Activated T-cell treated with anti-CD3 and anti-CD28 coated beads, Interleukin-2, amount 50 U/mL, for 48 hours (primary cell): ENCODE measurements at regions not wholly inside any gene's neighbourhood (a gene's known extent, or its start where the extent isn't known, plus 50 kb on each side); places are given as distances from the start of the nearest gene placed in this dataset.

Experiments
- DNase-seq, 2 experiments: peaks; one replicate each; pipeline ENCODE4 v3.0.0-alpha.2; 2020

- no peak for DNase-seq
Measured at GRCh38 chr13:85663856-85664255, 135.4 kb downstream of the SLITRK6 start.

- DNase-seq = no peak
Measured at GRCh38 chr13:85662186-85662585, 137.0 kb downstream of the SLITRK6 start.

DNA sequence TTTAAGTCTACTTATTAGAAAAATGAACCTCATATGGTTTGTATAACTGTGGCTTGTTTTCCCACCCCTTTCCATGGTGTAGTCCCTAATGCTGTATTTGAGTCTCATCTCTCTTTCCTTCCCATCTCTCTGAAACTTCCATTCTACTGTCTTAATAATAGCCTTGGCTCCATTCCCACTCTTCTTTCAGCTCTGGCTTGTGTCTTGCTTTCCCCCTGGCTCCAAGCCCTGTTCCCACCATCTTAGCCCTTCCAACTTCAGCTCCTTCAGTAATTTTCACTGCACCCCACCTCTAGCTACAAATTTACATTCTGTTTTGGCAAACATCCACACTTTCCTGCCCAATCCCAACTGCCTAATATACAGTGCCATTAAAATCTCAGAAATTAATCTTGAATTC, 137.5 kb downstream of the SLITRK6 start:
- DNase-seq = no peak

- DNase-seq = no peak
Measured at GRCh38 chr13:85659493-85659892, 139.7 kb downstream of the SLITRK6 start.

DNA sequence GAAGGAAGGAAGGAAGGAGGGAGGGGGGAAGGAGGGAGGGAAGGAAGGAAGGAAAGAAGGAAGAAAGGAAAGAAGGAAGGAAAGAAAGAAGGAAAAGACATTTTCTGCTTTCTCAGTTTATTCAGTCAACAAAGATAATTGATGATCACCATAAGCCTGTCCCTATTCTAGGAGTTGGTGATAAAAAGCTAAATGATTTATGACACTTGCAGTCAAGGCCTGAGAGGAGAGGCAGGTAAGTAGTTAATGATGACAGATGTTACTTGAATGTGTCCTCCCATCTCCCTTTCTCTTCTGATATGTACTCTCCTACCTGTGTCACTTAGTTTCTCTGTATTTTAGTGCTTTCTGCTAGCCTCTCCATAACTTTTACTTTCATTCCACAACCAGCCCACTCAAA, 141.3 kb downstream of the SLITRK6 start:
- no peak for DNase-seq

DNA sequence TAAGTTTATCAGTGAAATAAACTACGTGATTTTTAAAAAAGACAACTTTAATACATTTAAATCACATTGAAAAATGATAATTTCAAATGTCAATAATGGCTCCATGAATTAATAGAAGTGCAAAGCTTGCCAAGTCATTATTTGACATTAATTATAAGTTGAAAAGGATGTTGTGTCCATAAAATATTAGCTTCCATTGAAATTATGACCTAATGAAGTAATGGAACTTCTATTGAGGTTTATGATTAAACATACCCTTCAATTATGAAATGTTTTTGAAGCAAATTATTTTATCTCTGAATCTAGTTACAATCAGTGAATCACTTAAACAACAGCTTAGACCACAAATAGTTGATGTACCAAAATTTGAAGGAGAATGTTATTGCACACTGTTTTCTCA, 144.2 kb downstream of the SLITRK6 start:
- no peak for DNase-seq

- no peak for DNase-seq
Measured at GRCh38 chr13:85654227-85654626, 145.0 kb downstream of the SLITRK6 start.

- no peak for DNase-seq
Measured at GRCh38 chr13:85653681-85654080, 145.5 kb downstream of the SLITRK6 start.

DNA sequence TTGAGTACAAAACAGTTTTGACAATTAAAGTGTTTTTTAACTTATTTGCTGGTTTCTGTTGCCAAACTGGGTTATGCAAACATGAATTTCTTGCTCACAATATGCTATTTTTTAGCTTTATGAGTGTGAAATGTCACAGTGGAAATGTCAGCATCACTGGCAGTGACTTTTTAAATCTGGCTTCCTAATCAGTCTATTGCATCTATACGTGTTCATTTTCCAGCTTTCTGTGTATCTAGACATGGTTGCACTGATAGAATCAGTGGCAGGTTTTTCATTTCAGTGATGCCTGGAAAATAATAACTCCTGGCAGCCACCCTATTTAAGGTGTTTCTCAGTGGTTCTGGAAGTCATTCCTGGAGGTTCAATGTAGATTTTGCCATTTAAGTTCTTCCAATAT, 146.7 kb downstream of the SLITRK6 start:
- no peak for DNase-seq

DNA sequence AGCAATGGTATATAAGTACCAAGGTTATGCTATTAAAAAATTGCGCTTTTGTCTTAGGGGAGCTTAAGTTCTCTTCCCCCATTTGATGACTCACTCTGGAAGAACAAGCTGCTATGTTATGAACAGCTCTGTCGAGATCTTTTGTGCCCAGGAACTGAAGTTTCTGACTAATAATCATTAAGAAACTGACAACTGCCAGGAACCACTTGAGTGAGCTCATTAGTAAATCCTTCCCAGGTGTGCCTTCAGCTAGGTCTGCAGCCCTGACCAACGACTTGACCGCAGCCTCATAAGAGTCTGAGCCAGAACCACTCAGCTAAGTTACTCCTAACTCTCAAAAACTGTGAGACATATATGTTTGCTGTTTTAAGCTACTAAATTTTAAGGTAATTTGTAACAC, 147.8 kb downstream of the SLITRK6 start:
- DNase-seq = no peak

GRCh38 chr13:85650613-85651012, 148.6 kb downstream of the SLITRK6 start:
- no peak for DNase-seq

DNA sequence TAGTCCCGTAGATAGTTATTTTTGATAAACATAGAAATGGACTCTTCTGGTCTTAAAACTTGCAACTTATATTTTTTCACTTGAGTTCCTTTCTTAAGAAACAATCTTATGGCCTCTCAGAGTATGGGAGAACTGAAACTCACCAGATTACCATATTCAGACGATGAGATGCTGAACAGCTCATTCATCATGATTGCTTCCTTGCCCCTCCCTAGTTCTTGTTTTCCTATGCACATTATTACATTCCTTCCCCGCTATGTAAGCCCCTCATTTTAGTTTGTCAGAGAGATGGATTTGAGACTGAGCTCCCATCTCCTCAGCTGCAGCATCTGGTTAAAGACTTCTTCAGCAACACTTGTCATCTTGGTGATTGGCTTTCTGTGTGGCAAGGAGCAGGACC, 158.5 kb downstream of the SLITRK6 start:
- no peak for DNase-seq

GRCh38 chr13:85638815-85639393, 160.3 kb downstream of the SLITRK6 start:
- no peak for DNase-seq

DNA sequence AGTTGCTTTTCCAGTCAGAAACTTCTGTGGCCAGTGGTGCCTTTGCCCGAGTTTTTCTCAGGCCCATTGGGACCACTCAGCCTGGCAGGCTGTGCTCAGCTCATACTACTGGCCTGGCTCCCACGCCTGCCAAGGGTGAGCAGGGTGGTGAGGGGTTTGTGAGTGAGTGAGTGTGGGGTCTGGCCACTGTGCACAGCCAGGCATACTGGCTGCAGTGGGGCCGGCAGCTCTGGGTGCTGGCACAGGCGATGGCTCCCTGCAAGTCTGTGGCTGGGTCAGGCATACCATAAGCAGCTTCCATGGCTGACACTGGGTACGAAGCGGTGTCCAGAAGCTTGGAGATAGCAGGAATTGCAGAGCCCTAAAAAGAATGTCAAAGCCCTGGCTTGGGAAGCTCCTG, 161.0 kb downstream of the SLITRK6 start:
- DNase-seq = no peak

GRCh38 chr13:85632526-85633195, 166.6 kb downstream of the SLITRK6 start:
- no peak for DNase-seq

GRCh38 chr13:85631801-85632200, 167.4 kb downstream of the SLITRK6 start:
- no peak for DNase-seq

GRCh38 chr13:85626603-85627002, 172.6 kb downstream of the SLITRK6 start:
- DNase-seq = no peak

DNA sequence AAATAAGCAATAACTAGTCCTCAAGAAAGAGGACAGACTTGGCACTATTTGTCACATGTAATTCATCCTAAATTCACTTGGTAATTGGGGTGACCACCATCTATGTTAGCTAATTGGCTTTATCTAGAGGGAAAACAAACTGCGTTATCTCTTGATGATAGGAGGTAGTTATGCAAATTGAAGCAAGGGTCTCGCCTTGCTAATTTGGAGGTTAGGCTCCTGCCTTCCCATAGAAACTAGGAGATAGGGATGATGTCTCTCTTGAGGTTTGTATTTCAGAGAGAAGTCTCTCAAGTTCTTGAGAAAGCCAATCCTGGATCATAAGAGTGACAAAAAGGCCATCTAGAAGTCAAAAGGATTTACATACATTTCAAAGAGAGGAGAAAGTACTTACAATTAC, 179.9 kb downstream of the SLITRK6 start:
- DNase-seq = no peak

GRCh38 chr13:85618521-85618920, 180.7 kb downstream of the SLITRK6 start:
- DNase-seq = no peak

GRCh38 chr13:85616275-85616674, 182.9 kb downstream of the SLITRK6 start:
- no peak for DNase-seq

- DNase-seq = no peak
Measured at GRCh38 chr13:85615031-85615430, 184.2 kb downstream of the SLITRK6 start.

GRCh38 chr13:85610024-85610423, 189.2 kb downstream of the SLITRK6 start:
- DNase-seq = no peak

DNA sequence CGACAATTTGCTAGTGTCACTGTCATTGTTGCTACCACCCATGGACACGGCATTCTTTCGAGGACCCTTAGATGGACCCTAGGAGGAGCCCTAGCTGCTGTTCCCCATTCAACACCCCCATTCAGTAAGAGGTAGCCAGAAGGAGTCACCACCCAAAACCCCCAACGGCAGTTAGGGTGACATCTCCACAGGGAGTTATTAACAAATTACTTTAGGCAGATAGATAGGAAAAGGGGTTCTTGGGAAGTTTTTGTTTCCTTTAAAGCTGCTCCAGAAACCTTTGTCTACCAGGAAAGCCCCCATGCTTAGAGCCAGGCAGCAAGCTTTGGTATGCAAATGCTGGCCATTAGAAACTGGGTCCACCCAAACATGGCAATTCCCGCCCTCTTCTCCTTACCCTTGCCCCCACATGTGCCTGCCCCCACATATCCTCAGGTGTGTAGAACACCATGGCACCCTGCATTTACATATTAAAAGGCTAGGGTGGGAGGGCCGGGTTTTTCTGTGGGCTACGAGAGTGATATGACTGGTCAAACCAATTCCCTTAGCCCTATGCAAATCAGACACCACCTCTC, 190.9 kb downstream of the SLITRK6 start:
- no peak for DNase-seq

- DNase-seq = no peak
Measured at GRCh38 chr13:85603735-85604134, 195.5 kb downstream of the SLITRK6 start.

DNA sequence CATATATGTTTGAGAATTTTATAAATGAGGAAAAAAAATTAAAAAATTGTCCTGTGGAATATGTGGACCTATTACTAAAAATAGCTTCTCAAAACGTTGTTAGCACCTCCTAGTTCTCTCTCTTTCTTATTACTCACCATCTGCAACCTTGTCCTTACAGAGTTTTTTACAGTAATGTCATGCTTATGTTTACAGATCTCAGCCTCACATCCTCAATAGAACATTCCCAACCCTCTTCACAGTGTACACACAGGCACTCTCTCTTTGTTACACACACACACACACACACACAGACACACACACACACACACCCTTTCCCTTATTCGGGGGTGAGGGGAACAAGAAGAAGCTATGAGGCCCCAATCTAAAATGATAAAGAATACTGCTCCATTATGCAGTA, 197.7 kb downstream of the SLITRK6 start:
- DNase-seq = no peak
